ENCODE measurements at regions not wholly inside any gene's neighbourhood (a gene's known extent, or its start where the extent isn't known, plus 50 kb on each side); places are given as distances from the start of the nearest gene placed in this dataset.

GRCh38 chr4:146062340-146062739 is 113.2 kb upstream of the LSM6 start:
- TF ChIP-seq CTCF (IDR thresholded peaks at IDR 0.05) (no peak), TCF7L2 (IDR thresholded peaks at IDR 0.05; ENCODE audit: low read depth, low read length) (no peak), SIN3A (IDR thresholded peaks at IDR 0.05; ENCODE audit: borderline replicate concordance, insufficient read depth, low read depth, low read length) (no peak), POLR2AphosphoS5 (IDR thresholded peaks at IDR 0.05; ENCODE audit: low read depth, low read length) (no peak), REST (IDR thresholded peaks at IDR 0.05; ENCODE audit: insufficient read depth in 1 of 2, low read depth in 2 of 2, low read length in 1 of 2) (no peak)
- H3K4me1 ChIP-seq (ENCODE audit: control insufficient read depth, insufficient read depth, low read length): no peaks in the 10 kb centered on the region
- H3K36me3 ChIP-seq (ENCODE audit: control insufficient read depth, insufficient read depth, low read length): no peaks in the 10 kb centered on the region
- in situ Hi-C loops (cut with HindIII; ENCODE audit: low pct_unique_long_range_greater_than_20kb, low sequenced_read_pairs) (no loop called here), intact Hi-C loops (cut with micrococcal nuclease; ENCODE audit: unreplicated experiment) (no loop called here)
- CTCF ChIA-PET: no interaction called here
- H3K27ac ChIP-seq (ENCODE audit: low read length): no peak overlapping the region
- POLR2A ChIA-PET: no interaction called here
- H3K9me3 ChIP-seq (ENCODE audit: control insufficient read depth, insufficient read depth, low read depth, low read length): no peaks in the 10 kb centered on the region
- no peak for DNase-seq (ENCODE audit: low read depth, low spot score)
- no peak for ATAC-seq
- no peaks in the 10 kb centered on the region for H3K27me3 ChIP-seq (ENCODE audit: control insufficient read depth, insufficient read depth, low read length)
- no peak overlapping the region for H3K4me3 ChIP-seq (ENCODE audit: low read depth in 2 of 2, low read length in 2 of 2)
- no TSS peak for BruUV-seq (replicated peaks)

GRCh38 chr4:146061610-146062334 is 113.7 kb upstream of the LSM6 start:
- BruUV-seq (replicated peaks): no TSS peak
- DNase-seq (ENCODE audit: low read depth, low spot score): no peak
- intact Hi-C loops (cut with micrococcal nuclease; ENCODE audit: unreplicated experiment): no loop called here
- ChIA-PET POLR2A (no interaction called here), CTCF (no interaction called here)
- in situ Hi-C loops (cut with HindIII; ENCODE audit: low pct_unique_long_range_greater_than_20kb, low sequenced_read_pairs): no loop called here
- Histone ChIP-seq H3K4me1 (ENCODE audit: control insufficient read depth, insufficient read depth, low read length) (no peaks in the 10 kb centered on the region), H3K27me3 (ENCODE audit: control insufficient read depth, insufficient read depth, low read length) (no peaks in the 10 kb centered on the region), H3K27ac (ENCODE audit: low read length) (no peak overlapping the region), H3K36me3 (ENCODE audit: control insufficient read depth, insufficient read depth, low read length) (no peaks in the 10 kb centered on the region), H3K9me3 (ENCODE audit: control insufficient read depth, insufficient read depth, low read depth, low read length) (no peaks in the 10 kb centered on the region), H3K4me3 (ENCODE audit: low read depth in 2 of 2, low read length in 2 of 2) (no peak overlapping the region)
- no peak for TF ChIP-seq SIN3A (IDR thresholded peaks at IDR 0.05; ENCODE audit: borderline replicate concordance, insufficient read depth, low read depth, low read length)
- no peak for TF ChIP-seq CTCF (IDR thresholded peaks at IDR 0.05)
- TF ChIP-seq TCF7L2 (IDR thresholded peaks at IDR 0.05; ENCODE audit: low read depth, low read length): no peak
- no peak for TF ChIP-seq REST (IDR thresholded peaks at IDR 0.05; ENCODE audit: insufficient read depth in 1 of 2, low read depth in 2 of 2, low read length in 1 of 2)
- no peak for TF ChIP-seq POLR2AphosphoS5 (IDR thresholded peaks at IDR 0.05; ENCODE audit: low read depth, low read length)
- no peak for ATAC-seq
